ENCODE measurements at regions not wholly inside any gene's neighbourhood (a gene's known extent, or its start where the extent isn't known, plus 50 kb on each side); places are given as distances from the start of the nearest gene placed in this dataset.

GRCh38 chr4:55747793-55748192 lies 71.8 kb upstream of the EXOC1L start:
- TF ChIP-seq CTCF (conservative IDR thresholded peaks at IDR 0.05 in 1 of 2, IDR thresholded peaks at IDR 0.05 in 1 of 2; ENCODE audit: extremely low read depth in 1 of 2, insufficient read depth in 1 of 2, low read depth in 1 of 2, low read length in 2 of 2) (no peak), EZH2 (IDR thresholded peaks at IDR 0.05; ENCODE audit: borderline replicate concordance, low read length) (no peak)
